Superior temporal gyrus (tissue), 1 donor: ENCODE measurements at regions not wholly inside any gene's neighbourhood (a gene's known extent, or its start where the extent isn't known, plus 50 kb on each side); places are given as distances from the start of the nearest gene placed in this dataset.
"Not testable (repeated sequence)": the region's sequence is repeated elsewhere in the genome, so short reads cannot be mapped to it uniquely, and the experiment has no call there.

Source experiments
- DNase-seq: peaks from one replicate; pipeline ENCODE4 v3.0.0-alpha.2; 2016; ENCODE audit errors: extremely low spot score

DNA sequence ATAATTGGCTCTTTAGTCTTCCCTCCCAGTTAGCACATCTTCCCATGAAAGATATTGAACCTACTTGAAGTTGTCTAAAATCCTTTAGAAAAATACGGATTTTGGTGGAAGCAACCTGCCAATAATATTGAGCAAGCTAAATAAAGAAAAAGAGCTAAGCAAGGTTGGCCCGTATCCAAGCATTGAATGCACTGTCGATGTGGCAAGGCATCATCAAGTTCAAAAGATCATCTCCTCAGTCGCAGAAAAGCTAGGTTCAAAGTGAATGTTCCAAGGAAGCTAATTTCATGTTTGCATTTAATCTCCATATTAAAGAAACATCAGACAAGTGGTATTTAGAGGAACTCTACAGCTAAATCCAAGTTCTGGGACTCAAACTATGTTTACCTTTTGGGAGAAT, 206.0 kb downstream of the MTERF1 start:
- DNase-seq: no peak

DNA sequence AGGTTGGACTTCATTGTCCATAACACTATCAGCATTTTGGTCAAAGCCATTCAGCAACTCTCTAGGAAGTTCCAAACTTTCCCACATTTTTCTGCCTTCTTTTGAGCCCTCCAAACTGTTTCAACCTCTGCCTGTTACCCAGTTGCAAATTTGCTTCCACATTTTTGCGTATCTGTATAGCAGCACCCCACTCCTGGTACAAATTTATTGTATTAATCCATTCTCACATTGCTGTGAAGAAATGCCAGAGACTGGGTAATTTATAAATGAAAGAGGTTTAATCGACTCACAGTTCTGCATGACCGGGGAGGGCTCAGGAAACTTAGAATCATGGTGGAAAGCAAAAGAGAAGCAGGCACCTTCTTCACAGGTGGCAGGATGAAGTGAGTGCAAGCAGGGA, 198.8 kb downstream of the MTERF1 start:
- no peak for DNase-seq

DNA sequence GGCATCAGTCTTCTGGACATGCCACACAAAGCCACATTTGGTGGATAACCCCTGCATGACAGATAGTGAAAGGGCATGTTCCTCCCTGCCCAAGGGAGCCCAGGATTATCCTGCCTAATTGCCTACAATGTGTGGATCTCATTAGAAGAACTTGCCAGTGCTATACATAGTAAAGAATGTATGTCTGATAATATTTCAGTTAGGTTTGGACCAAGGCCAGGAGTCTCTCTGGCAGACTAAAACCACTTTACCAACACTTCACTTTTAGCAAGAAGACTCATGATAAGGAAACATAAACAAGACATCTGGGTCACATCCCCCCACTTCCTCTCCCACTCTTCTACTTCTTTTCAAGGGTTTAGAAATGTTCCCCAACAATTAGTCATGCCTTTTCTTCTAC, 196.7 kb downstream of the MTERF1 start:
- DNase-seq: no peak

DNA sequence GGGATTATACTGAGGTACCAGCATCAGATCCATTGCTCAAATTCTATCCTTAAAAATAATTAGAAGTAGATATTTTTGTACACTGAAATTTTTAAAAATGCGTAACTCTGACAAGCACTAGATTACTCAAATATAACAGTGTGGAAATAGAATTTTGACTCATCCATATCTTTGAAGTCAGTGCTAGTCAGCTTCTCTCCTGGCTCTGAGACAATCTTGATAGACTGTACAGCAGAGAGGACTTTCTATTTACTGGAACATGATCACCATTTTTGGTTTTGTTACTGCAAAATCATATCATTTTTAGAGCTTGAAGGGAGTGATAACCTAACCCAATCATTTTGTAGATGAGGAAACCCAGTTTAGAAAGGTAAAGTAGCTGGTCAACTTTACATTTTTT, 195.0 kb downstream of the MTERF1 start:
- DNase-seq: no peak

DNA sequence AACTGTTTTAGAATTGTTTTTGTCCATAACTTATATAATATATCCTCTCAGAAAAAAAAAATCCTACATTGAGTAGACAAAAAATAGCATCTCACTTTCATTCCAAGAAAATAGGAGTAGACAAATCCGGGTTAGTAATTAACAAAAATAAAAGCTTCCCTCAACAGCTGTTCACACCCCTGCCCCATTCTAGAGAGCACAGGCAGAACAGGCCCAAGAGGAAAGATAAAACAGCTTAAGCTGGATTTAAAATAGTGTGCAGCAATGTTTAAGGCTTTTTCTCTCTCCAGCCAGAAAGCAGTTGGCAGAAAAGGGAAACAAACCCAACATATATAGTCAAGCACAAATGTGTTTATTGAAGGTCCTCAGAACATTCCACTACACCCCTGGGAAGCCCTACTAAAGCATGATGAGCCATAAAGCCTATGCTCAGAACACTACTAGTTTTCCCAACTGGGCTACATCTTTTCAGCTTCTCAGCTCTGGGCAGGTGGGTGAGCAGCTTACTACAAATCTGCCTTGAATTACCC, 189.9 kb downstream of the MTERF1 start:
- peak; percentile 12 for DNase-seq

DNA sequence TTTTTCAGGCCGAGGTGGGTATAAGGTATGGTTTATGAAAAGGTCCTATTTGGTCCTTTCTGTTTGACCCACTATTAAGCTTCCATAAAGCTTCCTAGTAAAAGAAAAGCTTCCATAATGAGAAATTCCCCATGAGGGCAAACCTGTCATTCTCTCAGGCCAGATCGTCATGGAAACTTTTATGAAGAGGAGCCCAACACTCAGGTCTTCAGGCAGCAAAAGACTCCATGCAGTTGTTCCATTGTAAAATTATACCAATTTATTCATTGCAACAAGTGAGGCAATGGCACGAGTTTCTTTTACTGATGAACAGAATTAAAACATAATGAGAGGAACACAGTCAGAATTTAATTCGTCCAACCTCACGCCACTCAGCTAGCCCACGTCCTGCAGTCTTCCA, 188.6 kb downstream of the MTERF1 start:
- no peak for DNase-seq

DNA sequence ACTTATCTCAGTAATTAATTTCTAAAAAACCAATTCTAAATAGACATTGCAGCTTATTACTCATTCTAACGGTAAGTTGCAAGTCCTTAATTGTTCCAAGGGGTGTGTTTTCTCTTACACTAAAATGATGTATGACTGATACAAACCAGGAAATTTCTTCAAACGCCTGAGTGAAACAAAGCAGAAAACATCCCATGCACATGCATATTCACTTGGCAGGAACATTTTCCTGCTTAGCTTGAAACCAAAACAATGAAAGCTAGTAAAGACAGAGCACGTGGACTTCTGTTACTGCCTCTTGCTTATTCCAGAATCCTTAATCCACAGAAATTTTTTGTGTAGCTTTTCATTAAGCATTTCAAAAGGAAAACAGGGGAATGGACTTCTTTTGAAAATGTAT, 187.7 kb downstream of the MTERF1 start:
- peak; percentile 28 for DNase-seq

DNA sequence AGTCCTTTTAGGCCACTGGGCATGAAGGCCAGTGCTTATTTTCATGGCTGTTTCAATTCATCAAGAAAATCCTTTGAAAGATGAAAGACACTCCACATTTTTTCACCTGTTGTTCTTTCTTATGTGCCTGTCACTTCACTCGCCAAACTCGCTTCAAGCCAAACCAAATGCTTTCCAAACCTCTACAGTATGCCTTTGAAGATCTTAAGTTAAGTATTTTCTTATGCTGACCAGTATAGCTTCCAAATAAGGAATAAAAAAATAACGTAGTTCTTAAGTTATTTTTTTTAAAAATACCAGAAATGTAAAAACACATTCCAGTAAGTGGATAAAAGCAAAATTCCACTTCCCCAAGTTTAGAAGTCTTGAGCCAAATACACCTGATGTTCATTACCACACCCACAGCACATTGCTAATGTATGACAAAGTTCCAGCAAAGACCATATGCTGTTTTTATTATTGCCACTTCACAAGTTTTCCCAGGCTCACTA, 186.1 kb downstream of the MTERF1 start:
- peak; percentile 8 for DNase-seq

DNA sequence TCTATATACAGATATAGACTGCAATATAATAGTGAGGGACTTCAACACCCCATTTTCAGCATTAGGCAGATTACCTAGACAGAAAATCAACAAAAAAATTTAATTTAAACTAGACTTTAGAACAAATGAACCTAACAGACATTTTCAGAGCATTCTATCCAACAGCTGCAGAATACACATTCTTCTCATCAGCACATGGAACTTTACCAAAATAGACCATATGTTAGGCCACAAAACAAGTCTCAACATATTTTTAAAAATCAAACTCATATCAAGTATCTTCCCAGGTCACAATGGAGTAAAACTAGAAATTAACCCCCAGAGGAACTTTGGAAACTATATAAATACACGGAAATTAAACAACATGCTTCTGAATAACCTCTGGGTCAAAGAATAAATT, 169.6 kb downstream of the MTERF1 start:
- DNase-seq: no peak

DNA sequence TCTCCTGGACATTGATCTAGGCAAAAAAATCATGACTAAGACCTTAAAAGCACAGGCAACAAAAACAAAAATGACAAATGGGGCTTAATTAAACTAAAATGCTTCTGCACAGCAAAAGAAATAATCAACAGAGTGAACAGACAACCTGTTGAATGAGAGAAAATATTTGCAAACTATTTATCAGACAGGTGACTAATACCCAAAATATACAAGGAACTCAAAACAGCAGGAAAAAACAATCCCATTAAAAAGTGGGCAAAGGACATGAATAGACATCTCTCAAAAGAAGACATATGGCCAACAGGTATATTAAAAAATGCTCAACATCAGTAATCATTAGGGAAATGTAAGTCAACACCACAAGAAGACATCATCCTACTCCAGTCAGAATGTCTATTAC, 166.8 kb downstream of the MTERF1 start:
- DNase-seq: no peak

DNA sequence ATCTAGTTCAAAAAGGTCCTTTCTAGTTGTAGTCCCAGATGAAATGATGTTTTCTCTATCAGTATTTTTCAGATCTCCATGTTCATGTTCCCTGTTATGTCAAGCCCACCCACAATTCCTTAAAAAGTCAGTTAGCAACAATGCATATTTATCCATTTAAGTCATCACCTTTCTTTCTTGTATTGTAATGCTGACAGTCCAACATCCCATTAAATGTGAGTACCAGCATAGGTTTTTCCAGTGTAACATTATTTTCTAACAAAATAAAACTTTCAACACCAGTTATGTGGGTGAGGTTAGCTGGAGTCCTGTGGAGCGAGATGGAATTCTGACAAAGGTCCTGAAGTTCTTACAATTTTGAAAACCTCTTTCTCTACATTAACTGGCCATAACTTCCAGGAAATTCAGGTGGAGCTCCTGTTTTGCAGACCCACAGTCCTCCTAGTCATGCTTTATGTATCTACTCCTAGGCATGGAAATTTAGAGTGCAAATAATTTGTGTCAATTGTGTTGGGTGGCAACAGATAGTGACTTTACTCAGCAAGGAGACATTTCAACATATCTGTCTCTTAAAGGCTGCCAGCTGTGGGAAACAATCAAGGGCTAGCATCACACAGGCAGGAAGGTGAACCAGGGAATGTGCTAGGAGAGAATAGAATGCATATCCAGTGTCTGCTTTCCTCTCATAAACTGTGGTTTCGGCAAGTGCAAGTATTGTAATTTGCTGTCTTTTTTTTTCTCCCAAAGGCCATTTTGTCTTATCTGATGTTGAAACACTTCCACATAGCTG, 162.6 kb downstream of the MTERF1 start:
- no peak for DNase-seq

DNA sequence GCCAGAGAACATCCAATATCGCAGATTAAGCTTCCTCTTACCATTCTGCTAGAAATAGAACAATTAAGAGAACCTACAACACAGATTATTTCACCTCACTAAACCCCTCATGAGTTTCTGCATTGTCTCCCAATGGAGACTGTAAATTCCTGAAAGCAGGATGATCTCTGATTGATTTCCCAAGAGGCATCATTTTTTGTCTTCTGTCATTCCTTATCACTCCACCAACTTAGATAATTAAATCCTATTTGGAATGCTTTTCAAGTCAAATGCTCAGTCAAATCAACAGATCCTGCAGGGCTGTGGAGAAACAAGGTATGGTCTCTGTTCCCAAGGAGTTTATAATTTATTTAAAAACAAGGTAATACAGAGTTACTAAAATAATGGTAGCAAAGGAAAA, 161.5 kb downstream of the MTERF1 start:
- no peak for DNase-seq

DNA sequence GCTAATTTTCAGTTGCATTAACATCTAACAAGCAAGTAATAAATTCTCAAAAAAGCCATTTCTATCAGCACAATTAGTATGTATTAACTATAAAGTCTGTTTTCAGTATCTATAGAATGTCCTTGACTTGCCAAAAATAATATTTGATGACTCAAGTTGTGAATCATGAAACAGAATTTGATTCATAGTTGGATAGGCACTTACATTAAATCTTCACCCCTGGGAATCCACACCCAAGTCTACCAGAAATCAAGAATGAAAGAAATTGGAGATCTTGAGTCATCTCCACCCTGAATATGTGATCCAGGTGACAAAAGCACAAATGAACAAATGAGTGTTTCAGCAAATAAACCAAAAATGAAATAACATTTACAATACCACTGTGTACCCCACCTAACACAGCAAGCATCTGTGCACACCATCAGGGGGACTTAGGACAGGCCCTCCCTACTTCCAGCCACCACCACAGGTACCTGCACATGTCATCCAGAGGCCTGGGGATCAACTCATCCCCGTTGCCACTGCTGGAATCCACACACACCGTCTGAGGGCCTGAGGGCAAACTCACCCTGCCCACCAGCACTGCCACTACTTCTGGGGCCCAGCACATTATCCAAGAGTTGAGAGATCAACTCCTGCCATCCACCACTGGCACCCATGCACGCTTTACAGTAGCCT, 160.1 kb downstream of the MTERF1 start:
- no peak for DNase-seq

DNA sequence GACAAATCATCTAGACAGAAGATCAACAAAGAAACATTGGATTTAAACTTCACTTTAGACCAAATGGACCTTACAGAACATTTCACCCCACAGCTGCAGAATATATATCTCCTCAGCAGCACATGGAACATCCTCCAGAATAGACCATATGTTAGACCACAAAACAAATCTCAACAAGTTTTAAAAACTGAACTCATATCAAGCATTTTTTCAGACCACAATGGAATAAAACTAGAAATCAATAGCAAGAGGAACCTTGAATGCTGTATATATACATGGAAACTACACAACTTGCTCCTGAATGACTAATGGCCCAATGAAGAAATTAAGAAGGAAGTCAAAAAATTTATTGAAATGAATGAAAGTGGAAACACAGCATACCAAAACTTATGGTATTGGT, 157.7 kb downstream of the MTERF1 start:
- no peak for DNase-seq

DNA sequence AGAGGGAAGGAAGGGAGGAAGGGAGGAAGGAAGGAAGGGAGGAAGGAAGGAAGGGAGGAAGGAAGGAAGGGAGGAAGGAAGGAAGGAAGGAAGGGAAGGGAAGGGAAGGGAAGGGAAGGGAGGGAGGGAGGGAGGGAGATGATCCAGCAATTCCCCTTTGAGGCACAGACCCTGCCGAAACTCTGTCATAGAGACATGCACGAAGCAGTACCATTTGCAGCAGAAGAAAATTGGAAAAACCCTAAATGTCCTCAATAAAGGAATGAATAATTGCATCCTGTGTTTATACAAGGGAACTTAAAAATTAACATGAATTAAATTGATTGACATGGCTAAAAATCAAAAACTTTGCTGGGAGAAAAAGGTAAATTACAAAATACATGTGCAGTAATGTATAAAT, 151.5 kb downstream of the MTERF1 start:
- not testable (repeated sequence) for DNase-seq

DNA sequence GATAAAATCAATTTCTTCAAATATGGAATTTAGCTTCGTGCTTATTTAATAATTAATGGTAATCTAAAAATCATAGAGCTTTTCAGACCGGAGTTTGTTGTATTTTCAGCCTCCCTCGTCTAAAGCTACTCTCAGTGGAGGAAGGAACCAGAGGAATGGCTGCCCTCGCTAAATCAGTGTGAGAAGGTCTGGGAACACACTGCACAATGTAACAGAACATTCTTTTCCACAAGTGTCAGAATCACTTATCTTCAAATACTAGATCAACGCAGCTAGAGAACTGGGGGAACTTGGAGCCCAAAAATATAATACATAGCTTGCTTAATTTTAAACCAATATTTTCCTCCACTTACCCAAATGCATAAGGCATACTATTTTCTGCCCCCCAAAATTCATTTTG, 148.5 kb downstream of the MTERF1 start:
- no peak for DNase-seq

DNA sequence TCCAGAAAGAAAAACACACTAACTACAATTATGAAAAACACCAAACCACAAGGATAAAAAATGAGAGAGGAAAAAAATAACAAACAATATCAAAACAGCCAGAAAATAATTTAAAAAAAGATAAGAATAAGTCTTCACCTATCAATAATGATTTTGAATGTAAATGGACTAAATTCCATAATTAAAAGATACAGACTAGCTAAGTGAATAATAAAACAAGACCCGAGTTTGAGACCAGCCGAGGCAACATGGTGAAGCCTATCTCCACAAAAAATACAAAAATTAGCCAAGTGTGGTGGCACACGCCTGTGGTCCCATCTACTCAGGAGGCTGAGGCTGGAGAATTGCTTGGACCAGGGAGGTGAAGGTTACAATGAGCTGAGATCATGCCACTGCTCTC, 131.1 kb downstream of the MTERF1 start:
- DNase-seq: no peak

DNA sequence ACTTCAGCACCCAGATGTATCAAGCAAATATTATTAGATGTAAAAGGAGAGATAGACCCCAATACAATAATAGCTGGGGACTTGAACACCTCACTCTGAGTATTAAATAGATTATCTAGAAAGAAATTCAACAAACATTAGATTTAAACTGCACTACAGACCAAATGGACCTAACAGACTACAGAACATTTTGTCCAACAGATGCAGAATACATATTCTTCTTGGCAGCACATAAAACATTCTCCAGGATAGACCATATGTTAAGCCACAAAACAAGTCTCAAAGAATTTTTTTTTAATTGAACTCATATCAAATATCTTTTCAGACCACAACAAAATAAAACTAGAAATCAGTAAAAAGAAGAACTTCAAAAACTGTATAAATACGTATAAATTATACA, 130.4 kb downstream of the MTERF1 start:
- DNase-seq: no peak

DNA sequence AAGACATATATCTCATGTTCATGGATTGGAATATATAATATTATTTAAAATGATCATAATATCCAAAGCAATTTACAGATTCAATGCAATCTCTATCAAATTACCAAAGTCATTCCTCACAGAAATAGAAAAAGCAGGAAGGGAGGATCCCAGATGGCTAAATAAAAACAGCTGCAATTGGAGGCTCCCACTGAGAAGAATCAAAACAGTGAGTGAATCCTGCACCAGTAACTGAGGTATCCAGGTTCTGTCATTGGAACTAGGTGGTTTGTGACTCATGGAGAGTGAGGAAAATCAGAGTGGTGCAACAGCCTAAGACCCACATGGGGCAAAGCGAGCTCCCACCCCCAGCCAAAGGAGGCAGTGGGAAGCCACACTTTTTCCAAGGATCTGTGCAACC, 128.4 kb downstream of the MTERF1 start:
- DNase-seq: no peak

DNA sequence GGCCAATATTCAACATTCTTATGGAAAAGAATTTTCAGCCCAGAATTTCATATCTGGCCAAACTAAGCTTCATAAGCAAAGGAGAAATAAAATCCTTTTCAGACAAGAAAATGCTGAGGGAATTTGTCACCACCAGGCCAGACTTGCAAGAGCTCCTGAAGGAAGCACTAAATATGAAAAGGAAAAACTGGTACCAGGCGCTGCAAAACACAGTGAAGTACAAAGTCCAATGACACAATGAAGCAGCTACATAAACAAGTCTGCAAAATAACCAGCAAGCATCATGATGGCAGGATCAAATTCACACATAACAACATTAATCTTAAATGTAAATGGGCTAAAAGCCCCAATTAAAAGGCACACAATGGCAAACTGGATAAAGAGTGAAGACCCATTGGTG, 126.2 kb downstream of the MTERF1 start:
- not testable (repeated sequence) for DNase-seq

DNA sequence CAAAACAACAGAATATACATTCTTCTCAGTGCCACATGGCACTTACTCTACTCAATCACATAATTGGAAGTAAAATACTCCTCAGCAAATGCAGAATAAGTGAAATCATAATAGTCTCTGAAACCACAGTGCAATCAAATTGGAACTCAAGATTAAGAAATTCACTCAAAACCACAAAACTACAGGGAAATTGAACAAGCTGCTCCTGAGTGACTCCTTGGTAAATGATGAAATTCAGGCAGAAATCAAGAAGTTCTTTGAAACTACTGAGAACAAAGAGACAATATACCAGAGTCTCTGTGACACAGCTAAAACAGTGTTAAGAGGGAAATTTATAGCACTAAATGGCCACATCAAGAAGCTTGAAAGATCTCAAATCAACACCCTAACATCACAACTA, 125.4 kb downstream of the MTERF1 start:
- not testable (repeated sequence) for DNase-seq

DNA sequence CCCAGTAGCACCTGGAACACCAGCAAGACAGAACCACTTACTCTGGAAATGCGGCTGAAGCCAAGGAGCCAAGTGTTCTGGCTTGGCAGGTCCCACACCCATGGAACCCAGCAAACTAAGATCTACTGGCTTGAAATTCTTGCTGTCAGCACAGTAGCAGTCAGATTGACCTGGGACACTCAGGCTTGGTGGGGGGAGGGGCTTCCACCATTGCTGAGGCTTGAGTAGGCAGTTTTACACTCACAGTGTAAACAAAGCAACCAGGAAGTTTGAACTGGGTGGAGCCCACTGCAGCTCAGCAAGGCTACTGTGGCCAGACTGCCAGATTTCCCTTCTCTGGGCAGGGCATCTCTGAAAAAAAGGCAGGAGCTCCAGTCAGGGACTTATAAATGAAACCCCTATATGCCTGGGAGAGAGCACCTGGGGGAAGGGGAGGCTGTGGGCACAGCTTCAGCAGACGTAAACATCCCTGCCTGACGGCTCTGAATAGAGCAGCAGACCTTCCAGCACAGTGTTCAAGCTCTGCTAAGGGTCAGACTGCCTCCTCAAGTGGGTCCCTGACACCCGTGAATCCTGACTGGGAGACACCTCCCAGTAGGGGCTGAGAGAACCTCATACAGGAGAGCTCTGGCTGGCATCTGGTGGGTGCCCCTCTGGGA, 121.2 kb downstream of the MTERF1 start:
- no peak for DNase-seq

DNA sequence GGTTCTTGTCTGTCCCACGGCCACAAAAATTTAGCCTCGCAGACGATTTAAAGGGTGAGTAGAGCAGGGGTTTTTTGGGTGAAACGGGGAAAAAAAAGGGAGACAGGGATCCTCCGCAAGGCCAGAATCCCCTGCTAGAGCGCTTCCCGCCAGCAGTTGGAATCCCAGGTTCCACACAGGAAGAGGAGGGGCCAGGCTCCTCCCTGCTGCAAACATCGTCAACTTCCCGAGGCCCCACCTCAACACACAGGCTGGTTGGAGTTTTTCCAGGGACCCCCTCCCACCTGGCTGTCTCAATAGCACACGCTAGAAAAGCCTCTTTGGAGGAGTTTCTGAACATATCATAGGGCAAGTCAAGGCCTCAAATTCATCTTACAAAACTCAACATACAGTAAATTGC, 112.7 kb downstream of the MTERF1 start:
- DNase-seq: no peak
